Transverse colon (tissue), 4 donors: ENCODE measurements at regions not wholly inside any gene's neighbourhood (a gene's known extent, or its start where the extent isn't known, plus 50 kb on each side); places are given as distances from the start of the nearest gene placed in this dataset.
"Not testable (repeated sequence)": the region's sequence is repeated elsewhere in the genome, so short reads cannot be mapped to it uniquely, and the experiment has no call there.

ENCODE experiments used
- DNase-seq: peaks from one replicate; pipeline ENCODE4 v3.0.0-alpha.2; 2019
- H3K27ac ChIP-seq, 4 donors: fragments of 200-600 bp; sonication (generic); 2 replicates each; pipeline ENCODE4 v1.5.1; 2016 to 2018; ENCODE audit warnings: inconsistent platforms in 4 of 4
- H3K27me3 ChIP-seq: fragments of 200-600 bp; sonication (generic); 2 replicates; pipeline ENCODE4 v1.5.1; 2017; ENCODE audit warnings: inconsistent platforms
- H3K36me3 ChIP-seq, 4 donors: fragments of 200-600 bp; sonication (generic); 2 replicates each; pipeline ENCODE4 v1.5.1; 2017 to 2019; ENCODE audit warnings: inconsistent platforms in 4 of 4
- H3K4me1 ChIP-seq, 4 donors: fragments of 200-600 bp; sonication (generic); 2 replicates each; pipeline ENCODE4 v1.5.1; 2017 to 2020; ENCODE audit warnings: inconsistent platforms in 4 of 4
- H3K4me3 ChIP-seq, 4 donors: fragments of 200-600 bp; sonication (generic); 1 replicate in 1 of 4; 2 replicates in 3 of 4; pipeline versions ENCODE4 v1.5.1 to v1.6.1; 2017 to 2019; ENCODE audit warnings: inconsistent platforms in 4 of 4
- H3K9me3 ChIP-seq, 2 donors: fragments of 200-600 bp; sonication (generic); 2 replicates each; pipeline ENCODE4 v1.5.1; 2017 to 2019; ENCODE audit warnings: inconsistent platforms in 2 of 2
- EP300 ChIP-seq: sonication (generic); formaldehyde crosslinking; IDR thresholded peaks from one replicate; pipeline ENCODE4 v1.6.1; 2017; ENCODE audit warnings: antibody characterized with exemption, low read depth
- POLR2A ChIP-seq: fragments of 450-650 bp; IDR thresholded peaks from one replicate; pipeline ENCODE4 v1.6.1; 2016; ENCODE audit warnings: antibody characterized with exemption, mild to moderate bottlenecking, moderate library complexity
- POLR2AphosphoS5 ChIP-seq, 3 donors: sonication (generic); formaldehyde crosslinking; IDR thresholded peaks; one replicate each; pipeline ENCODE4 v1.6.1; 2016; ENCODE audit warnings: antibody characterized with exemption in 3 of 3
- WGBS, 2 donors: methylation state at CpG; one replicate each; pipeline ENCODE4 v1.1.5; 2018; ENCODE audit warnings: low coverage in 1 of 2; 5-methylcytosine and 5-hydroxymethylcytosine counted together
- in situ Hi-C, 4 donors: fragments of 200-750 bp; cut with MboI; loops; one replicate each; pipeline versions ENCODE4 v1.15.0 to v1.15.1; 2017; ENCODE audit warnings: low sequenced_read_pairs in 3 of 4, low pct_ligation_motif_present in 1 of 4, low pct_unique_long_range_greater_than_20kb in 1 of 4
- intact Hi-C: fragments of 100-400 bp; cut with DNase I; formaldehyde crosslinking; loops from one replicate; pipeline ENCODE4 v1.15.1; 2023; ENCODE audit warnings: low total_unique reads
- TF ChIP-seq, protein P1 (sequence below), 5 experiments: fragments of 200-600 bp in 3 of 5; fragments of 450-650 bp in 2 of 5; sonication (generic) in 3 of 5; IDR thresholded peaks; 1 replicate in 2 of 5; 2 replicates in 3 of 5; pipeline ENCODE4 v1.5.1; 2016 to 2017; ENCODE audit warnings: antibody characterized with exemption in 5 of 5, inconsistent platforms in 3 of 5, mild to moderate bottlenecking in 2 of 5, moderate library complexity in 1 of 5

DNA sequence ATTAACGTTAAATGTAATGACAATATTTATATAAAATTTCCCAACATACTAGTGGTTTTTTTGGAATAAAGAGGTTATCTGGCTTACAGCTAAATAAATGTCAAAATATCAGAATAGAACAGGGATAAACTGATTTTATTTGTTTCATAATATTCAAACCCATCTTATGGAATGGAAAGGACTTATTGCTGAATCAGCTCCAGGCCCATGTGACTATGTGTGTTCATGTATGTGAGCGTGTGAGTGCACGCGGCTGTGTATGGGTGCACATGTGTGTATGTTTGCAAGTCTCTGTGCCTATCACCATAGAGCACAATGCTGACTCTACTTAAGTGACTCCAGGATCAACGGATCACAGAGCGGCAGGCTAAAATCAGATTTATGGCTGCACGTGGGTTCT lies 392.3 kb upstream of the GRM7 start:
- H3K4me3 ChIP-seq, result no peak overlapping the region
- 81 to 91% methylated on average over 7 of the region's 7 CpGs for WGBS, 2 donors
- no peak overlapping the region for H3K27ac ChIP-seq
- no peaks in the 10 kb centered on the region for H3K36me3 ChIP-seq
- intact Hi-C loops, result no loop called here
- H3K4me1 ChIP-seq, result no peaks in the 10 kb centered on the region
- in situ Hi-C loops, result no loop called here
- TF ChIP-seq POLR2A (no peak), POLR2AphosphoS5 (IDR thresholded peaks at IDR 0.05) (no peak), EP300 (no peak)
- TF ChIP-seq, protein P1, sequence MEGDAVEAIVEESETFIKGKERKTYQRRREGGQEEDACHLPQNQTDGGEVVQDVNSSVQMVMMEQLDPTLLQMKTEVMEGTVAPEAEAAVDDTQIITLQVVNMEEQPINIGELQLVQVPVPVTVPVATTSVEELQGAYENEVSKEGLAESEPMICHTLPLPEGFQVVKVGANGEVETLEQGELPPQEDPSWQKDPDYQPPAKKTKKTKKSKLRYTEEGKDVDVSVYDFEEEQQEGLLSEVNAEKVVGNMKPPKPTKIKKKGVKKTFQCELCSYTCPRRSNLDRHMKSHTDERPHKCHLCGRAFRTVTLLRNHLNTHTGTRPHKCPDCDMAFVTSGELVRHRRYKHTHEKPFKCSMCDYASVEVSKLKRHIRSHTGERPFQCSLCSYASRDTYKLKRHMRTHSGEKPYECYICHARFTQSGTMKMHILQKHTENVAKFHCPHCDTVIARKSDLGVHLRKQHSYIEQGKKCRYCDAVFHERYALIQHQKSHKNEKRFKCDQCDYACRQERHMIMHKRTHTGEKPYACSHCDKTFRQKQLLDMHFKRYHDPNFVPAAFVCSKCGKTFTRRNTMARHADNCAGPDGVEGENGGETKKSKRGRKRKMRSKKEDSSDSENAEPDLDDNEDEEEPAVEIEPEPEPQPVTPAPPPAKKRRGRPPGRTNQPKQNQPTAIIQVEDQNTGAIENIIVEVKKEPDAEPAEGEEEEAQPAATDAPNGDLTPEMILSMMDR (IDR thresholded peaks at IDR 0.05), result no peak
- no peaks in the 10 kb centered on the region for H3K27me3 ChIP-seq
- H3K9me3 ChIP-seq, result no peaks in the 10 kb centered on the region
- DNase-seq, result no peak

DNA sequence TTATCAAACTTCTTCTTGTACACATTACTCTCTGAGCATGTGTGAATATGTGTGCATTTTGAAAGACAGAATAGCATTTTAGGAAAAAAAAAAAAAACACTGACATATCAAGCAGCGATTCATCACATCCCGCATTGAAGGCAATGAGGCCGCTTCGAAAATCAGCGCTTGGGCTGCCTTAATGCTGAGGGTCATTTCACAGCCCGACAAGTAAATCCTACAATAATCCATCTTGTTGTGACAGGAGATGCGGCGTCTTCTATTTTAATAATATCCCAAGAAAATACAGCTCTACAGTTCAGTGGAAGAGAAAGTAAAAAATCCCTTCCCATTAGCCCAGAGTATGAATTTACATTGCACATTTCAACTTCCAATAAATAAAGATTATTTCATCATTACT lies 389.2 kb upstream of the GRM7 start:
- intact Hi-C loops, result no loop called here
- TF ChIP-seq, protein P1 (IDR thresholded peaks at IDR 0.05), result no peak
- TF ChIP-seq EP300 (no peak), POLR2AphosphoS5 (IDR thresholded peaks at IDR 0.05) (no peak), POLR2A (no peak)
- no peak overlapping the region for H3K4me3 ChIP-seq
- 83 to 91% methylated on average over 8 of the region's 8 CpGs for WGBS, 2 donors
- H3K27ac ChIP-seq, result no peak overlapping the region
- no peaks in the 10 kb centered on the region for H3K9me3 ChIP-seq
- H3K36me3 ChIP-seq, result no peaks in the 10 kb centered on the region
- in situ Hi-C loops, result no loop called here
- H3K27me3 ChIP-seq, result no peaks in the 10 kb centered on the region
- H3K4me1 ChIP-seq, result no peaks in the 10 kb centered on the region
- no peak for DNase-seq

DNA sequence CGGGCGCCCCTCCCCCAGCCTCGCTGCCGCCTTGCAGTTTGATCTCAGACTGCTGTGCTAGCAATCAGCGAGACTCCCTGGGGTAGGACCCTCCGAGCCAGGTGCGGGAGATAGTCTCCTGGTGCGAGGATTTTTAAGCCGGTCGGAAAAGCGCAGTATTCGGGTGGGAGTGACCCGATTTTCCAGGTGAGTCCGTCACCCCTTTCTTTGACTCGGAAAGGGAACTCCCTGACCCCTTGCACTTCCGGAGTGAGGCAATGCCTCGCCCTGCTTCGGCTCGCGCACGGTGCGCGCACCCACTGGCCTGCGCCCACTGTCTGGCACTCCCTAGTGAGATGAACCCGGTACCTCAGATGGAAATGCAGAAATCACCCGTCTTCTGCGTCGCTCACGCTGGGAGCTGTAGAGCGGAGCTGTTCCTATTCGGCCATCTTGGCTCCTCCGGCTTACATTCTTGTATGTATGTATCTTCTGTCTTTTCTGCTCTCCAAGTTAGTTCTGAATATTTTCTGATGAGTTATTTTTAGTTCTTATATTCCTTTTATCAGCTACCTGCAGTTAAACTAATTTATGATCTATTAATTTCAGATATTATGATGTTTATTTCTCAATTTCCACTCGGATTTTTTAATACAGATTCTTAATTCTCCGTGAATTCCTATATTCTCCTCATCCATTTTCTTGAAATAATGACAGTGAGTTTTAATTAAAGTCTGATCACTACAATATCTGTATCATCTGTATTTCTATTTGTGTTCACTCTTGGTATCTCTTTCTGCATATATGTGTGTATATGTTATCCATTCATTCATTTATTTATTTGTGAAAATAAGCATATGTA lies 370.2 kb upstream of the GRM7 start:
- DNase-seq, H3K4me3 ChIP-seq, H3K27ac ChIP-seq, H3K9me3 ChIP-seq, H3K4me1 ChIP-seq, H3K27me3 ChIP-seq, in situ Hi-C loops, intact Hi-C loops, H3K36me3 ChIP-seq: not testable (repeated sequence)
- WGBS, 2 donors, result 80 to 89% methylated on average over 2 to 27 of the region's 34 CpGs

DNA sequence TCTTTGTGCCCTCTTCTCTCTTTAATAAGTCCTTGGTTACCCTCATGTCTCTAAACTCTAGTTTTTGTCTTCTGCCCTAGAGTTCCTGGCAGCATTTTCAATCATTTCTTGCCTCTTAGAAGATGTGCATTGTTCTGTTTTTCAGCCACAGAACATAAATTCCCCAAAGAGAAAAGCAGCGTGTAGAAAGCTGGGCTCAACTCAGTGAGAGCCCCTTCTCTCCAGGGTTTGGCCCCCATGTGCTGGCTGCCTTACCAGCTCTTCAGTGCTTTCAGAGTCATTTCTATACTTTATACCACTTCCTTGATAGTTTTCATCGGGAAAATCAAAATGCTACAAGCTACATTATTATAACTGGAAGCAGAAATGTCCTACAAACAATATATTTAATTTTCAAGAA lies 369.1 kb upstream of the GRM7 start:
- TF ChIP-seq POLR2AphosphoS5 (IDR thresholded peaks at IDR 0.05) (no peak), EP300 (no peak), POLR2A (no peak)
- TF ChIP-seq, protein P1 (IDR thresholded peaks at IDR 0.05), result no peak
- H3K4me1 ChIP-seq, result no peaks in the 10 kb centered on the region
- H3K36me3 ChIP-seq, result no peaks in the 10 kb centered on the region
- no peaks in the 10 kb centered on the region for H3K9me3 ChIP-seq
- DNase-seq, result no peak
- H3K27ac ChIP-seq, result no peak overlapping the region
- intact Hi-C loops (no loop called here), in situ Hi-C loops (no loop called here)
- no peak overlapping the region for H3K4me3 ChIP-seq
- WGBS, 2 donors, result 81 to 90% methylated on average over 2 of the region's 2 CpGs
- H3K27me3 ChIP-seq, result no peaks in the 10 kb centered on the region

DNA sequence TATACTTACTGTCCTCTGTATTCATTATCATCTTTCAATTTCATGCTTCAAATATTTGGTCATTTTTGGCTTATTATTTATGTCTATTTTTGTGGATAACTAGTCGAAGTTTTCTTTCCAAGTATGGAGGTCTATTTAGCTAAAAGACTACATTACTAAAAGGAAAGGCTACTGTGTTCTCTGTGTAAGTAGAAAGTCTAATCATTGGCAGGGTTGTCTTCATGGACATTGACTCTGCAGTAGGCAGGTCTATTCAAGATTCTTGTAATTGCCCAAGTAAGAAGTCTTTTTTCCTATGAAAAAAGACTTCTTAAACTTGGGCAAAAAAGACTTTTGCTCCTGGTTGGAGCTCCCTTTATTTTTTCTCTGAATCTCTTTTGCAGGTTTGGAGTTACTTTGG lies 368.6 kb upstream of the GRM7 start:
- Histone ChIP-seq H3K27ac (no peak overlapping the region), H3K27me3 (no peaks in the 10 kb centered on the region), H3K9me3 (no peaks in the 10 kb centered on the region), H3K36me3 (no peaks in the 10 kb centered on the region), H3K4me1 (no peaks in the 10 kb centered on the region), H3K4me3 (no peak overlapping the region)
- in situ Hi-C loops, result no loop called here
- intact Hi-C loops, result no loop called here
- 73 to 86% methylated on average over 1 of the region's 1 CpG for WGBS, 2 donors
- DNase-seq, result no peak
- TF ChIP-seq, protein P1 (IDR thresholded peaks at IDR 0.05), result no peak
- TF ChIP-seq POLR2A (no peak), EP300 (no peak), POLR2AphosphoS5 (IDR thresholded peaks at IDR 0.05) (no peak)

DNA sequence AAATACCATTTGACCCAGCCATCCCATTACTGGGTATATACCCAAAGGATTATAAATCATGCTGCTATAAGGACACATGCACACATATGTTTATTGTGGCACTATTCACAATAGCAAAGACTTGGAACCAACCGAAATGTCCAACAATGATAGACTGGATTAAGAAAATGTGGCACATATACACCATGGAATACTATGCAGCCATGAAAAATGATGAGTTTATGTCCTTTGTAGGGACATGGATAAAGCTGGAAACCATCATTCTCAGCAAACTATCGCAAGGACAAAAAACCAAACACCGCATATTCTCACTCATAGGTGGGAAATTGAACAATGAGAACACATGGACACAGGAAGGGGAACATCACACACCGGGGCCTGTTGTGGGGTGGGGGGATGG lies 362.0 kb upstream of the GRM7 start:
- H3K9me3 ChIP-seq, H3K27ac ChIP-seq, H3K27me3 ChIP-seq, H3K4me3 ChIP-seq, DNase-seq, in situ Hi-C loops, H3K4me1 ChIP-seq, H3K36me3 ChIP-seq, intact Hi-C loops: not testable (repeated sequence)
- 92 to 96% methylated on average over 4 of the region's 4 CpGs for WGBS, 2 donors
